OCI-LY1 (cell line): ENCODE measurements at regions not wholly inside any gene's neighbourhood (a gene's known extent, or its start where the extent isn't known, plus 50 kb on each side); places are given as distances from the start of the nearest gene placed in this dataset.

Source experiments
- EZH2 ChIP-seq: fragments of 200-600 bp; sonication (generic), shearing (Covaris generic); IDR thresholded peaks from 2 replicates; pipeline ENCODE4 v1.8.0; 2017; ENCODE audit warnings: borderline replicate concordance, mixed run types, mild to moderate bottlenecking, antibody characterized with exemption, low read length, moderate library complexity, mixed read lengths
- TF ChIP-seq, protein P1 (sequence below): fragments of 200-600 bp; sonication (generic), shearing (Covaris generic); IDR thresholded peaks from 2 replicates; pipeline ENCODE4 v1.5.1; 2017; ENCODE audit warnings: mild to moderate bottlenecking, antibody characterized with exemption, low read length, moderate library complexity, mixed read lengths

DNA sequence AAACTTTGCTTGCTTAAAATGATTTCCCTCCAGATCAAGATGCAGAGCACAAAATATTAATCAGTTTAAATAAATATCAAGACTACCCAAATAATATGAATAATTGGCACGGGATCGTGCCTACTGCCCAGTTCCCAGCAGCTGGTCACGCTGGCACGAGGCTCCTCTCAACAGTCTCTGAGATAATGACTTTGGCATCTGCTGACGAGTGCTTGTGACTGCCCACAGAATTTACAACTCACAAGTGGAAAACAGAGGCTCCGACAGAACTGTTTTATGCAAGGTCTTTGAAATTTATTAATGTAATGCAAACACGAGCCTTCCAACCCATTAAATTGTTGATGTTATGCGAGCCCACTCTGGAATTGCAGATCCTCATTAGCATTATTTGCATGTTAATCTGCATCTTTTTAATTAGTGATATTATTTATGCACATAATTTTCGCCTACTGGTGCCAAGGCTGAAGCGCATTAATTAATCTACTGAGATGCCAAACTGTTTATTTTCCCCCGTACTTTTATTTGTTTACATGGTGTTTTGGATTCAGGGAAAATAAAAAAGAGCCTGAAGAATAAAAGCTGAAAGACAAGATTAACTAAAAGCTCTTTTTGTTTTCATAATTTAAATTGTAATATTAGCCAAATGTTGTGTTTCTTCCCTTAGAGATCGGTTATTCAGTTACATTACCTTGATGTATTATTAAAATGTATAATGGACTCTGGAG, 369.3 kb upstream of the IRX1 start:
- TF ChIP-seq, protein P1, sequence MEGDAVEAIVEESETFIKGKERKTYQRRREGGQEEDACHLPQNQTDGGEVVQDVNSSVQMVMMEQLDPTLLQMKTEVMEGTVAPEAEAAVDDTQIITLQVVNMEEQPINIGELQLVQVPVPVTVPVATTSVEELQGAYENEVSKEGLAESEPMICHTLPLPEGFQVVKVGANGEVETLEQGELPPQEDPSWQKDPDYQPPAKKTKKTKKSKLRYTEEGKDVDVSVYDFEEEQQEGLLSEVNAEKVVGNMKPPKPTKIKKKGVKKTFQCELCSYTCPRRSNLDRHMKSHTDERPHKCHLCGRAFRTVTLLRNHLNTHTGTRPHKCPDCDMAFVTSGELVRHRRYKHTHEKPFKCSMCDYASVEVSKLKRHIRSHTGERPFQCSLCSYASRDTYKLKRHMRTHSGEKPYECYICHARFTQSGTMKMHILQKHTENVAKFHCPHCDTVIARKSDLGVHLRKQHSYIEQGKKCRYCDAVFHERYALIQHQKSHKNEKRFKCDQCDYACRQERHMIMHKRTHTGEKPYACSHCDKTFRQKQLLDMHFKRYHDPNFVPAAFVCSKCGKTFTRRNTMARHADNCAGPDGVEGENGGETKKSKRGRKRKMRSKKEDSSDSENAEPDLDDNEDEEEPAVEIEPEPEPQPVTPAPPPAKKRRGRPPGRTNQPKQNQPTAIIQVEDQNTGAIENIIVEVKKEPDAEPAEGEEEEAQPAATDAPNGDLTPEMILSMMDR, result no peak
- no peak for TF ChIP-seq EZH2
